BE2C (cell line): ENCODE measurements at regions not wholly inside any gene's neighbourhood (a gene's known extent, or its start where the extent isn't known, plus 50 kb on each side); places are given as distances from the start of the nearest gene placed in this dataset.

Experiments
- DNase-seq: peaks from one replicate; pipeline ENCODE4 v3.0.0-alpha.2; 2020
- H3K27me3 ChIP-seq: fragments of 250-450 bp; sonication (Bioruptor Pico); 2 replicates; pipeline ENCODE4 v1.5.1; 2020; ENCODE audit warnings: mild to moderate bottlenecking
- H3K36me3 ChIP-seq: fragments of 250-450 bp; sonication (Bioruptor Pico); 2 replicates; pipeline ENCODE4 v1.5.1; 2020; ENCODE audit warnings: mild to moderate bottlenecking
- H3K4me1 ChIP-seq: fragments of 250-450 bp; sonication (Bioruptor Pico); 2 replicates; pipeline ENCODE4 v1.5.1; 2020
- H3K4me3 ChIP-seq: 2 replicates; pipeline ENCODE4 v1.5.1; 2011; ENCODE audit warnings: low read depth, low read length
- H3K9me3 ChIP-seq: fragments of 250-450 bp; sonication (Bioruptor Pico); 2 replicates; pipeline ENCODE4 v1.5.1; 2020
- CTCF ChIP-seq: IDR thresholded peaks from 2 replicates; pipeline ENCODE4 v1.5.1; 2012; ENCODE audit warnings: mild to moderate bottlenecking, low read depth, low read length

DNA sequence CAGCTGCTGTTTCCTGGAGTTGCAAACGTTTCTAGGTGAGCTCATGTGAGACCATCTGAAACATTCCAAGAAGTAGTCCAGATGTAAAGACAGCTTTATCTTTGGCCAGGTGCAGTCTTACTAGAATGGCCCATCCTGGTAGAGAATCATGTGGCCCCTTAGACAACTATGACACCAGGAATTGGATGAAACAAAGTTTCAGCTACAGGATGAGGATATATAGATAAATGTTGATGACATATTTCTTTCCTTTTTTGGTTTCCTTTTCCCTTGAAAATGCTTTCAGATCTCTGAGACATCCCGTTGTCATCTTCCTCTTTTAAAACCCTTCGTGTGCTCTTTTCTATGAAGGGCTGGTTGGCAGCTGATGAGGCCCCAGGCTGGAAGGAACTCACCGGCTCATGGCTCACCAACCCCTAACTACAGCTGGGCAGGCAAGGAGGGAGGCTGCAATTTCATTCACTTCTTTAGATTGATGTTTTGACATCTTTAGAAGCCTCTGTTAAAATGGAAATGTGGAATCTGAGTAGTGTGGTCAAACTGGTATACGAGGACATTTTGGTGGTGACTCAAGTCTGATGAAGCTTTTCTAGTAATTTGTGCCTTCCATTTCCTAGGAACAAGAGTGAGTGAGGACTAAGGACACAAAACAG is 167.9 kb upstream of the TNFAIP3 start:
- H3K4me3 ChIP-seq, result no peak overlapping the region
- H3K36me3 ChIP-seq, result no peaks in the 10 kb centered on the region
- no peaks in the 10 kb centered on the region for H3K9me3 ChIP-seq
- DNase-seq, result no peak
- H3K27me3 ChIP-seq, result peaks cover 3% of the 10 kb centered on the region; the same call in 1 of the 2 replicates
- TF ChIP-seq CTCF, result no peak
- H3K4me1 ChIP-seq, result no peaks in the 10 kb centered on the region

DNA sequence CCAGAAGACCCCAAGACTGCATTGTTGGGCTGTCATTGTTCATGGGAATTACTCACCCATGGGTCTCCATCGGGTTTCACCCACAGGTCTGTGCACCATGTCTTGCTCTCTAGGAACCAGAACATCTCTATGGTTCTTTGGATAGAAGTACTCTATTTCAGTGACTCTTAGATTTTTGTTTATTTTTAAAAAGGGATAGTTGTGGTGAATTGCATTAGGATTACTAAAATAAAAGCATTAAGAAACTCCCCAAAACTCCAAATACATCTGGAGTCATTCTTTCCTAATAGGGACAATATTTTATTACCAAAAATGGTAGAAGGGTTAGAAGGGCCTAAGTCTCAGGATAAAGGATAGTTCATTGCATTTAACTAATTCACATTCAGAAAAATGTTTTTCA is 166.9 kb upstream of the TNFAIP3 start:
- H3K9me3 ChIP-seq, result no peaks in the 10 kb centered on the region
- H3K4me3 ChIP-seq, result no peak overlapping the region
- no peaks in the 10 kb centered on the region for H3K36me3 ChIP-seq
- TF ChIP-seq CTCF, result no peak
- H3K27me3 ChIP-seq, result peaks cover 3% of the 10 kb centered on the region; the same call in 1 of the 2 replicates
- H3K4me1 ChIP-seq, result no peaks in the 10 kb centered on the region
- DNase-seq, result no peak

GRCh38 chr6:137700751-137701477 is 166.1 kb upstream of the TNFAIP3 start:
- H3K27me3 ChIP-seq, result peaks cover 3% of the 10 kb centered on the region; the same call in 1 of the 2 replicates
- H3K4me3 ChIP-seq, result no peak overlapping the region
- DNase-seq, result no peak
- H3K36me3 ChIP-seq, result no peaks in the 10 kb centered on the region
- no peak for TF ChIP-seq CTCF
- H3K4me1 ChIP-seq, result no peaks in the 10 kb centered on the region
- no peaks in the 10 kb centered on the region for H3K9me3 ChIP-seq

GRCh38 chr6:137701942-137702341 is 165.1 kb upstream of the TNFAIP3 start:
- Histone ChIP-seq H3K4me3 (no peak overlapping the region), H3K4me1 (no peaks in the 10 kb centered on the region), H3K27me3 (peaks cover 3% of the 10 kb centered on the region; the same call in 1 of the 2 replicates), H3K9me3 (no peaks in the 10 kb centered on the region), H3K36me3 (no peaks in the 10 kb centered on the region)
- DNase-seq, result no peak
- no peak for TF ChIP-seq CTCF

- no peaks in the 10 kb centered on the region for H3K9me3 ChIP-seq
- no peak overlapping the region for H3K4me3 ChIP-seq
- no peak for DNase-seq
- H3K36me3 ChIP-seq, result no peaks in the 10 kb centered on the region
- no peak for TF ChIP-seq CTCF
- peaks cover 3% of the 10 kb centered on the region; the same call in 1 of the 2 replicates for H3K27me3 ChIP-seq
- H3K4me1 ChIP-seq, result no peaks in the 10 kb centered on the region
Measured at GRCh38 chr6:137702791-137703424, 164.2 kb upstream of the TNFAIP3 start.

DNA sequence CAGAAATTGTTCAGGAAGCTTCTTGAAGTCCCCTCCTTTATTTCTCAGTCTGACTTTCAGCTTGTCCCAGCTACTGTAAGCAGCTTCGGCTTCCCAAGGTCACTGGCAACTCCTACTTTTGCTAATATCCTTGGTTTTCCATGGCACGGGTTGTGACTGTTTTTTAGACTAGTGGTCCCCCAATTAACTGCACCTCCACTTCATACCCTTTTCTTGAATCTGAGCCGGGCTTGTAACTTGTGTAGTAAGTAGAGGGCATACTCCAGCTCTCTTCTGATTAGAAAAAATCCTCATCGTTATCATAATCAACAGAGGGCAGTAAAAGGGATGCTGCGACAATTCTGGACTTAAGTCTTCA is 162.3 kb upstream of the TNFAIP3 start:
- no peaks in the 10 kb centered on the region for H3K4me1 ChIP-seq
- H3K9me3 ChIP-seq, result no peaks in the 10 kb centered on the region
- no peak for TF ChIP-seq CTCF
- H3K27me3 ChIP-seq, result peaks cover 3% of the 10 kb centered on the region; the same call in 1 of the 2 replicates
- no peaks in the 10 kb centered on the region for H3K36me3 ChIP-seq
- no peak overlapping the region for H3K4me3 ChIP-seq
- DNase-seq, result no peak
